T-cell (primary cell): ENCODE measurements at regions not wholly inside any gene's neighbourhood (a gene's known extent, or its start where the extent isn't known, plus 50 kb on each side); places are given as distances from the start of the nearest gene placed in this dataset.
"Not testable (repeated sequence)": the region's sequence is repeated elsewhere in the genome, so short reads cannot be mapped to it uniquely, and the experiment has no call there.

Source experiments
- ATAC-seq, 4 experiments: fragments of 200-7000 bp in 3 of 4; fragments of 150-1000 bp in 1 of 4; cut with Tn5 transposase; replicated peaks in 1 of 4; 1 replicate in 3 of 4; 2 replicates in 1 of 4; pipeline ENCODE4 v1.10.0; 2021; ENCODE audit warnings: moderate library complexity in 3 of 4, mild to moderate bottlenecking in 2 of 4, moderate number of reproducible peaks in 1 of 4
- CTCF ChIA-PET, 2 donors: fragments of 300-600 bp; sonication (Branson Sonifier 250); formaldehyde crosslinking; loops; one replicate each; lab custom pipeline; 2022; ENCODE audit warnings: antibody characterized with exemption in 2 of 2; lab: Charles Lee
- POLR2A ChIA-PET, 2 donors: fragments of 300-600 bp; sonication (Branson Sonifier 250); formaldehyde crosslinking; loops; one replicate each; lab custom pipeline; 2022; ENCODE audit warnings: antibody characterized with exemption in 2 of 2; lab: Charles Lee
- DNase-seq, 35 experiments: peaks; one replicate each; pipeline versions ENCODE4 v3.0.0 to v3.0.0-alpha.2; 2013 to 2023
- H3K27ac ChIP-seq: one replicate; pipeline ENCODE4 v1.5.1; 2013; ENCODE audit warnings: low read length
- H3K27me3 ChIP-seq, 2 experiments: replicated peaks in 1 of 2; 1 replicate in 1 of 2; 2 replicates in 1 of 2; pipeline versions ENCODE4 v1.6.1 to v1.7.0; 2013; ENCODE audit warnings: low read length in 1 of 2, mixed read lengths in 1 of 2; ENCODE audit not compliant: control insufficient read depth in 2 of 2, insufficient read depth in 2 of 2; ENCODE audit errors: extremely low read depth in 1 of 2
- H3K36me3 ChIP-seq, 2 donors: 1 replicate in 1 of 2; 2 replicates in 1 of 2; pipeline versions ENCODE4 v1.6.1 to v1.7.0; 2013; ENCODE audit warnings: low read length in 1 of 2; ENCODE audit not compliant: control insufficient read depth in 2 of 2, insufficient read depth in 1 of 2; ENCODE audit errors: extremely low read depth in 1 of 2
- H3K4me1 ChIP-seq, 2 experiments: 1 replicate in 1 of 2; 2 replicates in 1 of 2; pipeline versions ENCODE4 v1.6.1 to v1.7.0; 2013; ENCODE audit warnings: low read length in 2 of 2, mixed read lengths in 1 of 2; ENCODE audit not compliant: insufficient read depth in 2 of 2, control insufficient read depth in 1 of 2; ENCODE audit errors: extremely low read depth in 1 of 2
- H3K4me3 ChIP-seq, 2 donors: 1 replicate in 1 of 2; 2 replicates in 1 of 2; pipeline versions ENCODE4 v1.5.1 to v1.7.0; 2013; ENCODE audit warnings: mild to moderate bottlenecking in 2 of 2, low read length in 1 of 2, moderate library complexity in 1 of 2; ENCODE audit not compliant: control insufficient read depth in 1 of 2; ENCODE audit errors: extremely low read depth in 1 of 2
- H3K9me3 ChIP-seq: 2 replicates; pipeline ENCODE4 v1.7.0; 2013
- H3K27ac Mint-ChIP-seq, 2 donors: one replicate each; pipeline ENCODE4 v1.8.0; 2020 to 2021; ENCODE audit warnings: mild to moderate bottlenecking in 2 of 2, mixed read lengths in 2 of 2
- H3K27me3 Mint-ChIP-seq, 2 donors: one replicate each; pipeline ENCODE4 v1.8.0; 2021 to 2022; ENCODE audit warnings: mixed read lengths in 2 of 2
- H3K36me3 Mint-ChIP-seq: one replicate; pipeline ENCODE4 v1.8.0; 2021; ENCODE audit warnings: mixed read lengths
- H3K4me1 Mint-ChIP-seq, 3 donors: one replicate each; pipeline ENCODE4 v1.8.0; 2020 to 2022; ENCODE audit warnings: mixed read lengths in 3 of 3, mild to moderate bottlenecking in 1 of 3
- H3K4me3 Mint-ChIP-seq, 3 donors: one replicate each; pipeline ENCODE4 v1.8.0; 2020 to 2022; ENCODE audit warnings: mild to moderate bottlenecking in 3 of 3, mixed read lengths in 3 of 3, moderate library complexity in 3 of 3
- H3K9me3 Mint-ChIP-seq, 3 donors: one replicate each; pipeline ENCODE4 v1.8.0; 2020 to 2022; ENCODE audit warnings: mixed read lengths in 3 of 3
- WGBS: methylation state at CpG from one replicate; pipeline ENCODE4 v1.1.5; 2013; ENCODE audit warnings: missing lambda C conversion rate; ENCODE audit not compliant: insufficient coverage; 5-methylcytosine and 5-hydroxymethylcytosine counted together

DNA sequence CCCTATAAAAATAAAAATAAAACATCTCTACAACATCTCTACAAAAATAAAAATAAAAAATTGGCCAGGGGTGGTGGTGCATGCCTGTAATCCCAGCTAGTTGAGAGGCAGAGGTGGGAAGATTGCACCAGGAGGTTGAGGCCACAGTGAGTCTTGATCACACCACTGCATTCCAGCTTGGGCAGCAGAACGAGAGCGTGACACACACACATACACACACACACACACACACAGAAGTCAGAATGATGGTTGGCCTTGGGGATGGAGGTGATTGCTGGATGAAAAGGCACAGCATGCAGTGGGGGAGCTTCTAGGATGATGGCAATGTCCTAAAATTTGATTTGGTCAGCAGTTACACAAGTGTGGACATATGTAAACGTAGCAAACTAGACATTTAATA, 69.7 kb upstream of the SOD1 start:
- H3K4me3 Mint-ChIP-seq = no peak overlapping the region
- ChIA-PET CTCF (no interaction called here), POLR2A (no interaction called here)
- no peaks in the 10 kb centered on the region for H3K4me1 ChIP-seq
- H3K27ac Mint-ChIP-seq = no peak overlapping the region
- no peaks in the 10 kb centered on the region for H3K9me3 ChIP-seq
- peaks cover 0 to 2% of the 10 kb centered on the region in 2 donors for H3K27me3 Mint-ChIP-seq
- ATAC-seq (no peak), DNase-seq (no peak)
- peaks cover 0 to 4% of the 10 kb centered on the region in 2 experiments for H3K27me3 ChIP-seq
- H3K9me3 Mint-ChIP-seq = no peaks in the 10 kb centered on the region
- peaks cover 0 to 8% (median 0%) of the 10 kb centered on the region in 3 donors for H3K4me1 Mint-ChIP-seq
- no CpG with 5 or more reads among the region's 3 CpGs for WGBS
- H3K27ac ChIP-seq = no peak overlapping the region
- H3K4me3 ChIP-seq = no peak overlapping the region
- no peaks in the 10 kb centered on the region for H3K36me3 ChIP-seq
- no peaks in the 10 kb centered on the region for H3K36me3 Mint-ChIP-seq

DNA sequence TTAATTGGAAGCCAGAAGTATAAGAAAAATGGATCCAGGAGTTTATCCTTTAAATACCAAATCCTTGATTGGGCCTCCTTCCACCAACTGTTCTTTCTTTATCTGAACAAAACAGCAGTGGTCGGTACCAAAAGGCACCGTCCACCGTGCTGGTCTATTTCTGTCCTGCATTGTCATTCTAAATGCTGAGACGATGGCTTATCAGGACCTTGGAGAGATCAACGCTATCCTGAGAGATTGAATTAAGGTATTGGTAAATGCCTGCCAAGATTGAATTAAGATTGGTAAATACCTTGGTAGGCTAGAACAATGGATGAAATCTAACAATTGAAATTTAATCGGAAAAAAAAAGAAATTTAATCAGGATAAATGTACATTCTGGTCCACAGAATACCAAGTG, 73.4 kb upstream of the SOD1 start:
- Histone ChIP-seq H3K36me3 (no peaks in the 10 kb centered on the region), H3K4me3 (no peak overlapping the region), H3K9me3 (no peaks in the 10 kb centered on the region), H3K4me1 (no peaks in the 10 kb centered on the region), H3K27me3 (peaks cover 0 to 4% of the 10 kb centered on the region in 2 experiments), H3K27ac (no peak overlapping the region)
- Mint-ChIP-seq H3K27me3 (peaks cover 0 to under 1% of the 10 kb centered on the region in 2 donors), H3K4me1 (peaks cover 0 to 8% (median 2%) of the 10 kb centered on the region in 3 donors), H3K36me3 (no peaks in the 10 kb centered on the region), H3K9me3 (no peaks in the 10 kb centered on the region), H3K27ac (no peak overlapping the region), H3K4me3 (no peak overlapping the region)
- ChIA-PET CTCF (no interaction called here), POLR2A (no interaction called here)
- DNase-seq = no peak
- 100% methylated on average over 4 of the region's 6 CpGs for WGBS
- no peak for ATAC-seq

DNA sequence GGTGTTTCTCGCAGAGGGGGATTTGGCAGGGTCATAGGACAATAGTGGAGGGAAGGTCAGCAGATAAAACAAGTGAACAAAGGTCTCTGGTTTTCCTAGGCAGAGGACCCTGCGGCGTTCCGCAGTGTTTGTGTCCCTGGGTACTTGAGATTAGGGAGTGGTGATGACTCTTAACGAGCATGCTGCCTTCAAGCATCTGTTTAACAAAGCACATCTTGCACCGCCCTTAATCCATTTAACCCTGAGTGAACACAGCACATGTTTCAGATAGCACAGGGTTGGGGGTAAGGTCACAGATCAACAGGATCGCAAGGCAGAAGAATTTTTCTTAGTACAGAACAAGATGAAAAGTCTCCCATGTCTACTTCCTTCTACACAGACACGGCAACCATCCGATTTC, 75.6 kb upstream of the SOD1 start:
- ATAC-seq, POLR2A ChIA-PET: not testable (repeated sequence)

DNA sequence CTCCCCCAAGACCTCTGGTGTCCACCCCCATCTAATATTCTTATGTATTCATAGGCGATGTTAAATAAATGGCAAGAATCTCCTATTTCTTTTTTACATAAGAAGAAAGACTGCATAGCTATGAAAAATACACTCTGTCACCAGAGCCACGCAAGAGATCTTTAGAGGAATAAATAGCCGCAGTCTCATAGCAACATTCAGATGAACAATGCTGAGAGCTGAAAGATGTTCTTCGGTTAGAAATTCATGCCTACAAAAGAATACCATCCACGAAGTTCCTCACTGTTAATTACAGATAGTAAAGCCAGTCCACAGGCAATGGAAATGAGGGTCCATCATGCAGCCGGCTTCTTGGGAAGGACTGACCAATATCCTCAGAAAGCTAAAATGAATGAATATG, 76.0 kb upstream of the SOD1 start:
- Mint-ChIP-seq H3K27ac (no peak overlapping the region), H3K27me3 (peaks cover 0 to 4% of the 10 kb centered on the region in 2 donors), H3K36me3 (no peaks in the 10 kb centered on the region), H3K4me1 (peaks cover 4 to 8% (median 5%) of the 10 kb centered on the region in 3 donors), H3K4me3 (no peak overlapping the region), H3K9me3 (no peaks in the 10 kb centered on the region)
- CTCF ChIA-PET = interaction anchor here (0.6 to 3.7 kb wide), 6 partner anchors 8 to 629 kb away, joined by 3 to 45 read pairs (median 4); no protein-coding TSS in a partner anchor
- Histone ChIP-seq H3K4me3 (no peak overlapping the region), H3K4me1 (no peaks in the 10 kb centered on the region), H3K36me3 (no peaks in the 10 kb centered on the region), H3K9me3 (no peaks in the 10 kb centered on the region), H3K27ac (no peak overlapping the region), H3K27me3 (peaks cover 0 to 2% of the 10 kb centered on the region in 2 experiments)
- ATAC-seq (no peak), DNase-seq (no peak)
- WGBS = no CpG with 5 or more reads among the region's 6 CpGs
- POLR2A ChIA-PET = no interaction called here

More for the DNA sequence above, 75.6 kb upstream of the SOD1 start:
- not testable (repeated sequence) for H3K27ac Mint-ChIP-seq, DNase-seq, H3K4me1 ChIP-seq, H3K27me3 Mint-ChIP-seq, H3K4me3 ChIP-seq, H3K27me3 ChIP-seq, H3K27ac ChIP-seq, H3K36me3 Mint-ChIP-seq, H3K36me3 ChIP-seq, H3K9me3 ChIP-seq, H3K4me1 Mint-ChIP-seq, H3K9me3 Mint-ChIP-seq, H3K4me3 Mint-ChIP-seq
- CTCF ChIA-PET = interaction anchor here in 1 of 2 donors (0.7 to 1.3 kb wide), 2 partner anchors 391 to 488 kb away, joined by 4 read pairs; no protein-coding TSS in a partner anchor
- 82% methylated on average over 2 of the region's 9 CpGs for WGBS

DNA sequence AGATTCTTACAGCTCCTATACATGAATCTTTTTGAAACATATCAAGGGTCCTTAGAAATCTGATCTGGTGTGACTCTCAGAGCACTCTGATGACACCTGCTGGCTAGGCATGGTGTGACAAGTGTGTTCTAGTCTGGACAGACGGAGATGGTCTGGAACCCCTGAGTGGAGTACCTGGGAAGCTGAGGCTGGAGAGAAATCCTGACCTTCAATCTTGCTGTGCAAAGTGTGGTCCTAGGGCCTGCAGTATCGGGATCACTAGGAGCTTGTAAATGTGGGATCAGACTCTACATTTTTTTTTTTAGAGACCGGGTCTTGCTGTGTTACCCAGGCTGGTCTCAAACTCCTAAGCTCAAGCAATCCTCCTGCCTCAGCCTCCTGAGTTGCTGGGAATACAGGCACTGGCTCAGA, 78.6 kb upstream of the SOD1 start:
- no peak overlapping the region for H3K27ac Mint-ChIP-seq
- ATAC-seq = peak; percentile 78 to 85 (median 82)

DNA sequence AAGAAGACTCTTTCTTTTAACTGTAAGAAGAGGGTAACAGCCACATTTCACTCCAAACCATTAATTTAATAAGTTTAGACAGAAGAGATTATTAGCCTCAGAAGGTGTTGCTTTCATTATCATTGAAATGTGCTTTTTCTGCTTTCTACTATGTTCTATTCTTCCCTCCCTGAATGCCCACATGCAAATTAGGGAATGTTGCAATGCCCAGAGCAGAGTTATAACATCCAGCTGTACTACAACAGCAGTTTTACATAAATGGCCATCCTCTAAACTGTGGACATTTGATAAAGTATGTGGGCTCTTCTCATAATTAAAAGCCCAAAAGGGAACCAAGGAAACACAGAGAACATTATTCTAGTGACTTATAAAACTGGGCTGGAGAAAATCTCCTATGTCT, 82.2 kb upstream of the SOD1 start:
- CTCF ChIA-PET = interaction anchor here in 1 of 2 donors (0.5 to 1.1 kb wide), 2 partner anchors 380 to 397 kb away, joined by 3 to 4 read pairs; no protein-coding TSS in a partner anchor
- Histone ChIP-seq H3K4me1 (no peaks in the 10 kb centered on the region), H3K9me3 (no peaks in the 10 kb centered on the region), H3K27me3 (peaks cover 0 to 3% of the 10 kb centered on the region in 2 experiments), H3K36me3 (no peaks in the 10 kb centered on the region), H3K4me3 (no peak overlapping the region), H3K27ac (no peak overlapping the region)
- DNase-seq = no peak
- no peak for ATAC-seq
- Mint-ChIP-seq H3K4me1 (peaks cover 0 to 4% (median 4%) of the 10 kb centered on the region in 3 donors), H3K4me3 (no peak overlapping the region), H3K27ac (no peak overlapping the region), H3K9me3 (peaks cover 0 to 8% (median 7%) of the 10 kb centered on the region in 3 donors), H3K27me3 (peaks cover 0 to 4% of the 10 kb centered on the region in 2 donors), H3K36me3 (no peaks in the 10 kb centered on the region)
- POLR2A ChIA-PET = no interaction called here

More for the DNA sequence above, 78.6 kb upstream of the SOD1 start:
- H3K27ac ChIP-seq = no peak overlapping the region
- DNase-seq = peak; percentile 31 to 84 (median 62)
- H3K36me3 ChIP-seq = no peaks in the 10 kb centered on the region
- H3K27me3 ChIP-seq = no peaks in the 10 kb centered on the region
- CTCF ChIA-PET = interaction anchor here (0.5 to 3.7 kb wide), 27 partner anchors 10 to 482 kb away, joined by 3 to 45 read pairs (median 5); no protein-coding TSS in a partner anchor
- POLR2A ChIA-PET = interaction anchor here (0.6 kb wide), 3 partner anchors 22 to 142 kb away, joined by 3 read pairs; no protein-coding TSS in a partner anchor
- peaks cover 0 to 4% of the 10 kb centered on the region in 2 donors for H3K27me3 Mint-ChIP-seq
- H3K4me1 ChIP-seq = no peaks in the 10 kb centered on the region
- H3K4me3 Mint-ChIP-seq = no peak overlapping the region
- H3K9me3 ChIP-seq = no peaks in the 10 kb centered on the region
- peaks cover 0 to 5% (median 4%) of the 10 kb centered on the region in 3 donors for H3K4me1 Mint-ChIP-seq
- H3K4me3 ChIP-seq = no peak overlapping the region
- H3K9me3 Mint-ChIP-seq = no peaks in the 10 kb centered on the region
- 38% methylated on average over 3 of the region's 3 CpGs for WGBS
- no peaks in the 10 kb centered on the region for H3K36me3 Mint-ChIP-seq
